Myocyte (in vitro differentiated cells): ENCODE measurements at regions not wholly inside any gene's neighbourhood (a gene's known extent, or its start where the extent isn't known, plus 50 kb on each side); places are given as distances from the start of the nearest gene placed in this dataset.
"Not testable (repeated sequence)": the region's sequence is repeated elsewhere in the genome, so short reads cannot be mapped to it uniquely, and the experiment has no call there.

ENCODE experiments used
- DNase-seq: peaks from one replicate; pipeline ENCODE4 v3.0.0-alpha.2; 2012; ENCODE audit warnings: low read depth

DNA sequence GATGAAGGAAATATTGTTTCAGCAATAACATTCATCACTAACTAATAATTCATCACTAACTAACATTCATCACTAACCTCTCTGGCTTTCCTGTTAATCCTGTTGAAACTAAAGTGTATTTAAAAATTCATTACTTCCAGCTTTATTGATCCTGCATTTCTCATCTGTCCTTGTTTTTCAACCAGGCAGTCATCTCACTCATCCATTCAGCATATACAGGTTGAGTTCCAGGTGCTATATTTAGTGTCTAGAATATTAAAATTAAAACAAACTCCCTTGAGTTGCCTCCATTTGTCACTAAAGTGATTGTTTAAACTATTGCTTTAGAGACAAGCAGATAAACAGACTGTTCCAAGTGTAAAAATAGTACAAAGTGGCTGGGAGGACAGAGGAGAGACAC lies 58.1 kb downstream of the ATXN7L3B start:
- no peak for DNase-seq

- no peak for DNase-seq
Observed at GRCh38 chr12:74598819-74599218, 61.2 kb downstream of the ATXN7L3B start.

GRCh38 chr12:74599932-74600331 lies 62.3 kb downstream of the ATXN7L3B start:
- DNase-seq: no peak

GRCh38 chr12:74600817-74601216 lies 63.2 kb downstream of the ATXN7L3B start:
- DNase-seq: not testable (repeated sequence)

DNA sequence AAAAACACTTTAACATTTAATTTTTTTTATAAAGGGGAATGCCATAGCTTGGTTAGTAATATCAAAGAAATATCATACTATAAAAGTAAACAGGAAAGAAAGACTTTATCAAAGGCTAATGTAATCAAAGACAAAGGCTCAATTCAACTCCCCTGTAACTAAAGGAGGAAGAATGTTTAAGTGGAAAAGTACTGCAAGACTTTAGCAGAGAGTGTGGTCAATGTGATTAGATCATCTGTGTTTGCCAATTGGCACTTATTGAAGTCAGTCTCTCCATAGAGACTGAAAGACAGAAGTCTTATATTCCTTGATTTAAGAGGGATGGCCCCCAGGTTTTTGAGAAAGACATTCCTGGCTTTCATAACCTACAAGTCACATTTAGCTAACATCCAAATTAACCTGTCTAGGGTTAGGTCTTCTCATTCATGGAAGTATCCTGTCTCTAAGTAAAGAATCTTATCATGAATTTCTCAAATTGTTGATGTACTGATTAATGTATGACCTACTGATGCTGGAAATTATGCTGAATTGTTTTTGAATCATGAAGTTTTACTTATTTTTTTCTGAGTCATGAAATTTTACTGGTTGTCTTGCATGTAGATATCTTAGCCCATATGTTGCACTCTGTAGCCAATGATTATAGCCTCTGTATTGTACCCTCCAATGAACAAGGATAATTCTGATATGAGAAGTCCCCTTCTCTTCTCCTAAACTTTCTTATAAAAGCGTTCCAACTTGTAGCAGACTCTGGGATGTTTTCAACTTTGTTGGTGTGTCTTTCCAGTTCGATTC lies 65.4 kb downstream of the ATXN7L3B start:
- DNase-seq: no peak

GRCh38 chr12:74608231-74608775 lies 70.7 kb downstream of the ATXN7L3B start:
- DNase-seq: no peak

DNA sequence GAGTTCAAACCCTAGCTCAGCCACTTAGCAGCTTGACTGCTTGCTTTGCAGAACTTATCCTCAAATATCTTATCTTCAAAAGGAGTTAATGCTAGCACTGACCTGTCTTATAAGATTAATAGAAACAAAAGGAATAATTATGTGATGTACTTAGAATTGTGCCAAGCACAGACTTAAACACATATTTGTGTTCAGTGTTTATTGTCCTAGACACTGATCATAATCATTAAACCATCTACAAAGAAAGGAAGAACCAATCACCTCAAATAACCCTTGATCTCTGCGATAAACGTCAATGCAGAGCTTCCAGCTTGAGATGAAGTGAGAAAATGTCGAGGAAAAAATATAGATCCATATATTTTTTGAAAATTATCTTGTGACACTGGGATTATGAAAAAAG lies 73.1 kb downstream of the ATXN7L3B start:
- DNase-seq: no peak

GRCh38 chr12:74614426-74614825 lies 76.8 kb downstream of the ATXN7L3B start:
- no peak for DNase-seq

DNA sequence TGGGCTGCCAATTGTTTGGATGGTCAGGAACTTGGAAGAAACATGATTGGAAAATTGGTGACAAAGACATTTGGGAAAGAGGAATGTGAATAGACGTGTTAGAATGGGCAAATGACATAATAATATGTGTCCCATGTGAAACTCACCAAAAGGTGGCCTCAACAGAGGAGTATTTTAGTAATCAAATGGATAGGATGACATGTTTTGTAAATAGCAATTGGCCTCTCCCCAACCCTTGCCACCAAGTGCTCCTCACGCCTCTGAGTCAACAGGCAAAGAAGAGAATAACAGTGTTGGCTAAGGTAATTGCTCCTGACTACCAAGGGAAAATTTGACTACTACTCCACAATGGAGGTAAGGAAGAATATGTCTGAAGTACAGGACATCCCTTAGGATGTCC lies 81.4 kb downstream of the ATXN7L3B start:
- no peak for DNase-seq

GRCh38 chr12:74619884-74620283 lies 82.2 kb downstream of the ATXN7L3B start:
- no peak for DNase-seq

DNA sequence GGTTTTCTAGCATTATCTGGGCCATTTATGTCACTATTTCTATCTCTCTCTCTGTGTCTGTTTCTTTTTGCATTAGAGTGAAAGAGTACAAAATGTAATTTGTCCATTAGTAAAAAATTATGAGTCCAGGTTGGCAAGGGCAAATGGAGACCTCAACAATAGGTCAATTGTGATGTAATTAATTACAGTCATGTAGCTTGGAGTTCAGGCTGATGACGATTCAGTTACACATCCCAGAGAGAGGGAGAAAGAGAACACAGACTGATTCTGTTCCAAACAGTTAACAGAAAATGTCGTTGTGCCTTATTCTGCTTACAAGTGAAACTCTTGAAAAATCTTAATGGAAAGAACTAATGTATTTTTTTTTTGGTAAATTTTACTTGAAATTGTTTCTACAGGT lies 83.3 kb downstream of the ATXN7L3B start:
- no peak for DNase-seq

- no peak for DNase-seq
Observed at GRCh38 chr12:74624201-74624600, 86.6 kb downstream of the ATXN7L3B start.

- no peak for DNase-seq
Observed at GRCh38 chr12:74626397-74626796, 88.8 kb downstream of the ATXN7L3B start.

- DNase-seq: no peak
Observed at GRCh38 chr12:74641262-74641661, 103.6 kb downstream of the ATXN7L3B start.

GRCh38 chr12:74641694-74642093 lies 104.1 kb downstream of the ATXN7L3B start:
- no peak for DNase-seq

DNA sequence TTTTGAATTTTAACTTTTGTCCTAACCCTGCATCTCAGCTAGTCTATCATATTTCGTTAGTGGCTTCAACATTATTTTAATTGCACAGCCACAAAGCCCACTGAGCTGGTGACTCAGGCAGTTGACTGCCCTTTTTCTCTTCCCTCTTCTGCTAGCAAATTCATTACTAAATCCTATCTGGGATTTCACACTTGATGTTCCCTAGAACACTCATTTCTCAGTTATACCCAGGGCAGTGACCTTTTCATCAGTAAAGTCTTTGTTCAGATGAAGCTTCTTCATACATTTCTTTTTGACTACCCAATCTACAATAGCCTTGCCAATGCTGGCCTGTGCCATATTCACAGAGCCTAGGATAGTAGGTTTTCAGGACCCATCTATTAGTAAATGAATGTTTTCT lies 107.0 kb downstream of the ATXN7L3B start:
- peak; percentile 9 for DNase-seq

DNA sequence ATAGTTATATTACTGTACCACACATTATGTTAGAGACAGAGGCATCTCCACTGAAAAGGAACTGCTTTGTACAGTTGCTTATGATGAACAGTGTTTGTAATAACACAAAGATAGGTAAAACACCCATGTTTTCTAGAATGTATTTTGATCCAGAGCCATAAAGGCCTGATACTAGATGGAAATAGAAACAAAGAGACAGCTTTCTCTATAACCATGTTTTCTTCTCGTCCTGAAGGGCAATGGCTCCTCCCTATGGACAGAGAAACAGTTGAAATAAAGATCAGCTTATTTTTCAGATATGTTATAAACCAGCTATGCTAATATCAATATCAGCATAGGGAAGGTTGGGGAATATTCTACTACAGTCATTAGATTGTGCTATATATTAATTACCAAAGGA lies 109.2 kb downstream of the ATXN7L3B start:
- DNase-seq: peak; percentile 9

DNA sequence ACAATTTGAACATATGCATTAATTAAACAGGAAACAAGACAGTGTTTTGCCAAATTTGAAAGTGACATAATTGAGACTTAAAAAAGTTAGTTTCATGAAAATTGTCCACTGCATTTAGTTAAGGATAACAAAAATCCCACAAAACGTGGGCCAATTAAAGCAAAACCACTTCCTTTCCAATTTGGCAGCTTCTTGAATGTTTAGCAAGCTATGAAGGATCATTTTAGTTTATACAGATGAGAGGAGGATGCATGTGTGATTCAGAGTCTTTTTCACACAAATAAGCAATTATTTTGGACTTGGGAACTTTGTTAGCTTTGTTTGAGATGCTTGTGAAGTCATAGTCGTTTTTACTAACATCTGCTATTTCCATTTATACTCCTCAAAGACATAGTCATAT lies 109.6 kb downstream of the ATXN7L3B start:
- DNase-seq: no peak

- DNase-seq: no peak
Observed at GRCh38 chr12:74656251-74656650, 118.6 kb downstream of the ATXN7L3B start.

DNA sequence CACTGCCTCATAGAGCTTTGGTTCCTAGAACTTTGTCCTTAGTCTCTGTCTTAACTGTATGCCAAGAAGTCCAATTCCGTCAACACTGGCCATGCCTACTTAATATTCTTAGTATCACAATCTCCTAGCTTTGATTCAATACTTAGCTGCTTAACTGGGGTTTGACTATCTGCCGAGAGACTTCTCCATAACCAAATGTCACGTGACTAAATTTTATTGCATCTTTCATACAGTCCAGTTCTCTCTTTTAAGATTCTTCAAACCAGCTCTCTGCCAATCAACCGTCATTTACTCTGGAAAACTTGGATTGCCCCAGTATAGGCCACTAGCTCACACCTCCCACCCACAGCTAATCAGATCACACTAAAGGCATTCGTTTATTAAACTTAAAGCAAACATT lies 122.8 kb downstream of the ATXN7L3B start:
- DNase-seq: no peak

DNA sequence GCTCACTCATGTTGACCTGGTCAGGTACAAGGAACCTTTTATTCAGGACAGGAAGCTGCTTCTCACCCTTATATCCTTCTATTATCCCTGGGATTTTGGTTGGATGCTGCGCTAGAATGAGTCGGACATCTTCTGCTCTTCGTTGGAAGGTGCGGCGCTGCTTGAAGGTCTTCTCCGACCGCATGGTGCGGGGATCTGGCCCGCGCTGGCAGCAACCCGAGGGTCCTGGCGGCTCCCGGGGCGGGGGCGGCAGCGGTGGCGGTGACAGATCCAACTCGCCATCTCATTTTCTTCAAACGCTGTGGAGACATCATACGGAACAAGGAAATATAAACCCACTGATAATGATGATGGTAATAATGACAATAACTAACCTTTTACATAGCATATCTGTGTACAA lies 126.3 kb downstream of the ATXN7L3B start:
- no peak for DNase-seq

GRCh38 chr12:74665690-74666089 lies 128.1 kb downstream of the ATXN7L3B start:
- no peak for DNase-seq

DNA sequence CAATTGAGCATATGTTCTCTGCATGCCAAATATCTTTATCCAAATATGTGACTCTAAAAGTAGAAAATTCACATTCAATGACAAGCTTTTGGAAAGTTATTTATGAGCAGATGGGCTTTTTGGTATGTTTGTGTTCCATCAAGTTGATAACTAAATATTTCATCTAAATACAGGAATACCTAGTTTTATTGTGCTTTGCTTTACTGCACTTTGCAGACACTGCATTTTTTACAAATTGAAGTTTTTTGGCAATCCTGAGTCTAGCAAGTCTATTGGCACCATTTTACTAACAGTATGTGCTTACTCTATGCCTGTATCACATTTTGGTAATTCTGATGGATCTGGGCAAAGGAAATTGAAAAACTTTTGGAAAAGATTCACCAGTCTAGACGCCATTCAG lies 133.8 kb downstream of the ATXN7L3B start:
- DNase-seq: no peak
